ENCODE measurements at regions not wholly inside any gene's neighbourhood (a gene's known extent, or its start where the extent isn't known, plus 50 kb on each side); places are given as distances from the start of the nearest gene placed in this dataset.

DNA sequence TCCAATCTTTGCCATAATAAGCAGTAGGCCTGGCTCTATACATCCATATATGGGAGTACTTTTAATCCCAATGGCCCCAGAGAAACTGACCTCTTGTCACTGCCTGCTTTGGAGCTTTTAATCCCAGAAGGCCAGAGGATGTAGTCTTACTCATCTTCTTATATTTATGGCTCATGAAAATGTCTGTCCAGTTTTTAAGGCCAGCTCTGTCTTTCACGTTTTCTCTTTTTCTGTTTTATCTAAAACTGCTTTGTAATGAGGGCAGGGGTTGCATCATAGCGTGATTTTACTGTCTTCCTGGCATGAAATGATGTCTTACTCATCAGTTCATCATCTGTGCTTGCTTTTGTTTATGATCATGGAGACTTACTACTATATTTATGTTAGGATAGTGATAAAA is 1094.9 kb downstream of the MAT2B start:
- DNase-seq (ENCODE audit: low spot score), result no peak

DNA sequence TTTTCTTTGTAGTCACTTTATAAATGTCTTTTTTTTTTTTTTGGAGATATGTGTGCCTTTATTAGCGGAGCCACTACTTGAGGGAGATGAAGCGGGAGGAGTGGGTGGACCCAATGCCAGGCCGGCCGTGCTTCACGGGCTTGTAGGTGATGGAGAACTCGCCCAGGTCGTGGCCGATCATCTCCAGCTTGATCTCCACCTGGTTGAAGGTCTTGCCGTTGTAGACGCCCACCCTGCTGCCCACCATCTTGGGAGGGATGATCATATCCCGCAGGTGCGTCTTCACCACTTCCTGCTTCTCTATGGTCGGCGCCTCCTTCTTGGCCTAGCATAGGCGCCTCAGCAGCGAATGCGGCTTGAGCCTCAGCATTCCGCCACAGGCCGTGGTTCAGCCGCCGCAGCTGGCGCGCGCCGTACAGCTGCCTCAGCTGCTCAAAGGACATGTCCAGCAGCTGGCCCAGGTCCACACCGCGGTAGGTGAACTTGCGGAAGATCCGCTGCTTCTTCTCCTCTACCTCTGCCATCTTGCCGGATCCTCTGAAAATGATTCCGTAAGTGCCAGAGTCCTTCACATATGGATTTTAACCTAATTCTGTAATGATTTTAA is 1095.6 kb downstream of the MAT2B start:
- no peak for DNase-seq (ENCODE audit: low spot score)

DNA sequence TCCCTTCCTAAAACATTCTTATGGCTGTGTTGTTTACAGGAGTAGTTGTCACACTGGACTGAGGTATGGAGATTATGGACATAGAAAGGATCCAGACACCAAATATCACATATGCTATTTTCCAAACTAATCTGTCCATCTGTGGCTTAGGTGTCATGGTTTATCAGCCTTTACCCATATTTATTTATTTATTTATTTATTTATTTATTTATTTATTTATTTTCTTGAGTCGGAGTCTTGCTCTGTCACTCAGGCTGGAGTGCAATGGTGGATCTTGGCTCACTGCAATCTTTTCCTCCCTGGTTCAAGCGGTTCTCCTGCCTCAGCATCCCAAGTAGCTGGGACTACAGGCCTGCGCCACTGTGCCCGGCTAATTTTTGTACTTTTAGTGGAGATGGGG is 1103.1 kb downstream of the MAT2B start:
- no peak for DNase-seq (ENCODE audit: low spot score)

DNA sequence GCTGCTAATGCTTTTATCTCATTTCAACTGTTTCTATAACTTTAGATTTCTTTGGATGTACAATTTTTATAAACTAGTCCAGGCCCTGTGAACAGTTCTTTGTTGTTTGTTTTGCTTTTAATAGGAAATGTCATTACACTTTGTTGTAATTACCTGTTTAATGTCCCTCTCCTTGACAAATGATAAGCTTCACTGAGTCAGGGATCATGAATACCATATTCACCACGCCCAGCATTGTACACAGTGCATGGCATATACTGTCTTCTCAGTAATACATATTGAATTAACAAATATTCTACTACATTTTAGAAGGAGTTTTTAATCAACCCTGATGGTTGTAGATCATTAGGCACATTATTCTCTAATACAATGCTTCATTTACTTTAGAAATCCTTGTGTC is 1105.0 kb downstream of the MAT2B start:
- DNase-seq (ENCODE audit: low spot score), result no peak

DNA sequence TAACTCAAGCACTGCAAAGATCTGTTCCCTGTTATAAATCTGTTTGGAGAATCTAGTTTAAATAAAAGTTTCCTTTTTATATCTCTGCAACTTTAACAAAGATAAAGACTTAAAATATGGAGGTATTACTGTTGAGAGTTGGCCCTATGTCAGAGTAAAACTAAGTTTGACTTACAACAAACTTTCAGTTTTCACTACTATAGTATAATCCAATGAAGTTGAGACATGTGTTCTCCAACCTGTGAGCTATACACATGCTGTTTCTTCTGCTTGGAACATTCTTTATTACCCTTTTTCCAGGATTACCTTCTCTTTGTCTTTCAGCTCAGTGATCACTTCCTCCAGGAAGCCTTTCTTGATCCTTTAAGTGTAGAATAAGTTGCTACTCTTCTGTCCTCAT is 1109.3 kb downstream of the MAT2B start:
- DNase-seq (ENCODE audit: low spot score), result no peak

DNA sequence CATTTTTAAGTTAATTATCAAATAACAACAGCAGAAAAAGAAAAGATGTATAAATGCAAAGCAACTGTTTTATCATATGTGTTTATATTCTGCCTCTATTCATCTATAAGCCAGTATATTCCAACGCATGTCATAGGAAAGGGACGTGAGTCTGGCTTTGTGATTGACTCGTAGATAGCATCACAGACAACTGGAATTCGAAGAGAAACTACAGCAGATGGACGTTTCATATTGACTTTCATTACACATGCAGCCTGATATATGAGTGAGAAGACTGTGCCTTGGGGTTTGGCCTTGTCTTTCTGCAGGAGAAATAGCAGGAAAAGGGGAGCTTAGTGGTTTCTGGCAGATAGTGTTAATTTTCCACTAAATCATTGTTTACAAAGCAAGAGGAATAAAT is 1111.9 kb downstream of the MAT2B start:
- no peak for DNase-seq (ENCODE audit: low spot score)

DNA sequence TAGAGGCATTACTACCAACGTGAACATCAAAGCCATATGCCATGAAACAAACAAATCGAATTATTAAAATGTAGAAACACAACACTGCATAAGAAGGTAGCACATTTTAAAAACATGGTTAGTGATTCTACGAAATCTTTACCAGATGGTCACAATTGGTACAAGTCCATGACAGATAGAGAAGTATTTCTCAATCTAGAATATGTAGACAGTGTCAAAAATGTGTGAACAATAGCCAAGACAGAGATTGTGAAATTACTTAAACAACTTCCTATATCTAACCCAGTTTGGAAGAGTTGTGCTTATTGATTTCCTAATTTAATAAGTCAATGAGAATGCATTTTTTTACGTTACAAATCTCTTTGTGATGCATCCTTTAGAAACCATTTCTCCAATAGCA is 1121.6 kb downstream of the MAT2B start:
- DNase-seq (ENCODE audit: low spot score), result no peak

DNA sequence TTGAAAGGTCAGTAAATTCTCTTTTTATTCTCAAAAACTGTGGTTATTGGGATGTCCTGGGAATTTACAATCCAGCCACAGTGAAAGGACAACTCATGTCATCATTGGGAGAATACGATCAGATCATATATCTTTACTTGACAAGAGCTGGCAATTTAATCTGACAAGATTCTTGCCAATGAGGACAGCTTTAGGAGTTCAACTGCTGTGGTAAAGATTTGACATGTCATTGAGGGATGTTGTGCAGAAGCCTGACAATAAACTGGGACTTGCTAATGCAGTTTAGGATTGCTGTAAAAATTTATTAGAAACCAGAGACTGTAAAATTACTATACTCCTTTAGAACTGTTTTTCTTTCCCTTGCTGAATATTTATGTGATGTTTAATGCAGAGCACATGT is 1131.0 kb downstream of the MAT2B start:
- no peak for DNase-seq (ENCODE audit: low spot score)

DNA sequence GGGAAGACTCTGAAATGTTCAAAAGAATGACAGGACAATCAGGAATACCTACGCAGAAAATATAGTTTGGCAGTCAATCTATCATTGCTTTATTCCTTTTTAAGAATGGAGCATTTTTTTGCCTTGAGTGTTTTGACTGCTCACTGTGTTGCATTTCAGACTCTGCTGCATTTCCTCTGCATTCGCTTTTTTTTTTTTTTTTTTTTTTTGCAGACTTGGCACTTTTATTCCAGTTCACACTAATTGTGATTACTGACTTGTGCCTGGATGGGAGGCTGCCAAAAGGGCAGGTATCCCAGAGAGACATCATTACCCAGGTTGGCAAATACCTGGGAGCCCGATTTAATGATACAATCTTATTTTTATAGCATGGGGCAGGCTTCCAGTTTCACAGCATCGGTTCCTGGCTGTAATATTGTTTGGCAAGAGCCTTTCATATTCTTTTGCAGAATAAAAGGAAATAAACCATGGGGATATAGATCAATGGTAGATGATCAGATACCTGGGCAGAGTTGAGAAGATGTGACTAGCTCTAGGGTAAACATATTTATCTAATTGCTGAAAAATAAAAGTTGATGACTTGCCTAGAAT is 1132.6 kb downstream of the MAT2B start:
- DNase-seq (ENCODE audit: low spot score), result no peak

DNA sequence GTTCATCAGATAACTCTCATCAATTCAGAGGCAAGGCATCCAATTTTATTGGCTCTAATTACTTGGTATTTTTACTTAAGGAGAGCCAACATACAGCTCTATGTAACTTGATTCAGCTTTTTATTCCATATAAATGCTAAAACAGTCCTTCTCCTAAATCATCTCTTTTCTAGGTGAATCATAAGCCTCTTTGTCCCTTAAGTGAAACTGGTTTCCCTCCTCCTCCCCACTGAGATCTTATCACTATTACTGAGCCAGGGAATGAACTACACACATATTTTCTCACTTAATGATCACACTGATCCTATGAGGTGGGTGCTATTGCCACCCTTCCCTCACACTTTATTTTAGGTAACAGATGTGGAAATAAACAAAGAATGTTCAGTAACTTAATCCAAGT is 1143.8 kb downstream of the MAT2B start:
- no peak for DNase-seq (ENCODE audit: low spot score)

DNA sequence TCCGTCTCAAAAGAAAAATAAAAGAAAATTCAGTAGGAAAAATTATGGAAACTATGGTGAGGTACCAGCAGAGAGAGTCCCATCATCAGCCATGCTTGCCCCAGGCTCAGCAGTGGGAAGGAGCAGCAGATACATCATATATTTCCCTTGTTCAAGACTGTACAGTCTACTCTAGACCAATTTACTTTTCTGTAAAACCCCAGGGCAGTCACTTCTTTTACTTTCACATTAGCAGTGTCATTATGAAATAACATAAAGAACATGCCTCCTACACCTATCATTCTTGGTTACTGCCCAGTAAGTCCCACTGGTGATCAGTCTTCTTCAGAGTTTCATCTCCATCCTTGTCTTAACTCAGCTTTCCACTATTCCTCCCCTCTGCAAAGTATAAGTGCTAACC is 1145.0 kb downstream of the MAT2B start:
- DNase-seq (ENCODE audit: low spot score), result no peak

DNA sequence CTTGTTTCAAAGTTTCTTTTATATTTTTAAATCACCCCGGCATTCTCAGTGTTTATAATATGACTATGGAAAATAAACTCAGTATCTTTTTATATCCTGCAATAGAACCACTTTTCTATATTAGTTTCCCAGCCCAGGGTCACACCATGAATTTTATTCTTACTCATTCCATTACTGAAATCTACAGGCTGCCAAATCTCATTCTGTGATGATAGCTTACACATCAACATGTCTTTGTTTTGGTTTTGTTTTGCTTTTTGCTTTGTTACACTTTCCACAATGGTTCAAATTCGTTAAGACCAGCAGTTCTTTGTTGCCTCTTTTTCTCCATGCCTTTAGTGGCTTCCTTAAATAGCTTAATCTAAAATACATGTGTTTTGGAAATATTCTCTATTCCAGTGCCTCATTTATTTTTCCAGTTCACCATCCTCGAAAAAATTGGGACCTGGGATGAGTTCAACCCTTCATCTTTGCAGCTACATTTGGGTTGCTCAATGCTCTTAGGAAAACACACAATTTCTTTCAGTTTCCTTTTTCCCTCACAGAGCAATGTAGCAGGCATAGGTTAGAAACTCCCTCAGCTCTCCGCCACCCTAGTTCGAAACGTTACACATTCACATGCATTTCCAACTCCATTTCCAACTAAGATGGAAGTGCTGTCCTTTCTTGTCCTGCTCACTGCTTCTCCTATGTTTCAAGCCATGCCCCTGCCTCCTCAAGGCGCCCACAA is 1146.3 kb downstream of the MAT2B start:
- no peak for DNase-seq (ENCODE audit: low spot score)

DNA sequence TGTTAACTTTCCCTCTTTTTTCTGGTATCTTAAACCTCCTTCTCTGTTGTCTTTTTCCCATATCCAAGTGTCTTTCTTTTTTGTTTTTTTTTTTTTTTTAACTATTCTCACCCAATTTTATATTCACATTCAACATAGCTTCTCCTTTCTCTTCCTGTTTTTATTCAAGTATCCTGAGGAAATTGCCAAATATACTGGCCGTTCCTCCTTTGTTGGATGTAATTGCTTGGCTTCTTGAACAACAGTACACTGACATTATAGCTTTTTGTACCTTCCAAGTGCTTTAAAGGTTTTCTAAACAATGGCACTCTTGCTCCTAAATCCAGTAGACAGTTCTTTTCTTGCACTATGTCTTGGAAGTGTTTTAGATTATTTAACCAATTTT is 1146.8 kb downstream of the MAT2B start:
- DNase-seq (ENCODE audit: low spot score), result no peak

DNA sequence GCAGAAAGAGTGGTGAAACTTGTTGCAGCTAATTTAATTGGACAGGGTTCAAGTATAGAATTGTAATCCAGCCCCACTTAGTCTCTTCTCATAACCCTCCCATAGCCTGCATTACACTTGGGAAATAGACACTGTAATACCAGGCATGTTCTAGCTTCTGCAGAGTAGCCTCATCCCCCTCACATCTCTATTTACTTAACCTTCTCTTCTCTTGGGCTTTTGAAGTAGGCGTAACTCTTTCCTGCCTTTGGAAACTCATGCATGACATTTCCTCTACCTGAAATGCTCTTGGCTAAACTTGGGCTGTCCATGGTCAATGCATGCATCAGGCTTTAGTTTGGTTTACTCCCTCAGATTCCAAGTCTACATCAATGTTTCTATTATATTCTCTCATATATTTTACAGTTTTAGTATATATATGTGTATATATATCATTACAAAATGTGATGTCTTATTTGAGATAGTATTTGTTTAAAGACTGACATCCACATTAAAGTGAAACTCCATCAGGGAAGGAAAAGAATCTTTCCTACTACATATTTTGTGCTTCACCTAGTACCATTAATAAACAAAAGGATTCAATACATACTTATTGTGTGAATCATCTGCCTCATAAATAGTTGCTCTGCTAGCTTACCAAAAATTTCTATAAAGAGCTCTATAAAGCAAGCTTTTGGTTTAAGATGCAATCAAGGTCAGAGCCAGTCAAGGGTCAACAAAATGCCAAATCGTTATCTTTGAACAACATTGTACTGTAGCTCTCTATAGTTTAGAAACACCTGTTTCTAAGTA is 1158.0 kb downstream of the MAT2B start:
- DNase-seq (ENCODE audit: low spot score), result no peak

DNA sequence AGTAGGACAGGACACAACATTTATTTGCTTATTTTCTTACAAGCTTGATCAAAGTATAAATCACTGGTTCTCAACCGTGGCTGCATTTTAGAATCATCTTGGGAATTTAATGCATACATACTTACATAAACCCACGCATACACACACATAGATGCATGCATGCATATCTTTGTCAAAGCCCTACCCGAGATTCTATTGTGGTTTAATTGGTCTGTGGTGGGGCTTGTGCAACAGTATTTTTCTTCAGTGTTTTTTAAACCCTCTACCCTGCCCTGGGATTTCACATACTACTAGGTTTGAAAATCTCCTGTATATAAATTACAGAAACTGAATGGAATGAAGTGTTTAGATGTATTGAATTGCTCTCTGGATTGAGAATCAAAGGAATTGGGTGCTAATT is 1166.2 kb downstream of the MAT2B start:
- DNase-seq (ENCODE audit: low spot score), result no peak

DNA sequence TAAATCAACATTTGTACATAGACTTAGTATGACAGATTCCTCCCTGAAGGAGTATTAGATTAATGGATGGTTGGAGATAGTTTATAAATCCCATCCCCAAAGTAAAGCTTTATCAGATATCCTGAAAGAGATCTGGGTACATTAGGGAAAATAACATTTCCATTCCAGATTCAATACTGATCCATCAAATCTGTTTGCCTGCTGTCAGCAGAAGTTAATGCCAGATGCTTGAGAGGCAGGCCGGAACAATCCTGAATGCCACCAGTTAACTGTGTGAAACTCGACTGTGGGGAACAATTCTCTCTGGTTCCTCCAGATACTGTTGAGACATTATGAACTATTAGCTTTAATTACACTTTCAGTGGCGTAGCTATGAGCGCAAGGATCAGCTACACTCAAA is 1166.8 kb downstream of the MAT2B start:
- DNase-seq (ENCODE audit: low spot score), result no peak

DNA sequence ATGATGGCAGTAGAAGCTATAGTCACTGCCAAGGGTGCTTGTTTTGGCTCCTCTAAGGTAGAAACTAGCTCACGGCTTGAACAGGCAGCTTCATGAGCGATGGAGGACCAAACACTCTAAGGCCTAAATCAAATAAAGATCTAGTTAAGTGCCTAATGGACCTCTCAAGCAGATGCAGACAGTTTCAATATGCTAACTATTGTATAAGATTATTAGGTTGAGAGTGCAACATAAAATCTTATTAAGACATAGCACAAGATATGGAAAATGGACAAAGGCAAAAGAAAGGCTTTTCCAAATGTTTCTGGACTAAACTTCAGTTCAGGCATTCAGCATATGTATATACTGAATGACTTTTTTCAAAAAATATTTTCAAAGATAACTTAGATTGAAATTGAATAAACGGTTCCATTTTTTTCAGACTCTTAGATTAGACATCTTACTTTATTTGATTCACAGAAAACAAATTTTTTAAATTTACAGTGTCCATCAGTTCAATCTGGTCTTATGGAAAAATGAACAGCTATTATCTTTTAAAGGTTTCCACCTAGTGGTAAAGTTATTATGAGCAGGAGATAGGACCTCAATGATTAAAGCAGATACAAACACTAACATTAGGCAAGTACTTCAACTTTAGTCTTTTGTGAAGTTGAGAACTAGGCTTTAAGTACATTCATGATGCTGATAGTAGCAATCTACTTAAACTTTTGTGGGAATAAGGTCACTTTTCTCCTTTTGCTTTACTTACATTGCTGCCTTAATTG is 1167.7 kb downstream of the MAT2B start:
- no peak for DNase-seq (ENCODE audit: low spot score)

DNA sequence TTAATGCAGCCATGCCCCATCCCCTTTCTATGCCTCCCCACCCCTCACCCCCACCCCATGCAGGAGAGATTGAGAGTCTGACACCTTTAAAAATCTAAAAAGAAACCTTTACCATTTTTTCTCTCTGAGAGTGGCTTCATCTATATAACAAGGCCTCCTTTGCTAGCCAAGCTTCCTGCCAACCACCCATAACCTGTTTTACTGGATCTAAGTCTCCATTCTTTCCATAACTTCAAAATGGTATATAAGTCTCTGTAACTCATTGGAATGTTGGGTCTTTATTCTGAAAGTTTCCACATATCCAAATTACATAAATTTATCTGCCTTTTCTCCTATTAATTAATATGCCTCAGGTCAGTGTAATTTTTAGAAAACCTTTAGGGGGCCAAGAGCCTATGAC is 1174.0 kb downstream of the MAT2B start:
- DNase-seq (ENCODE audit: low spot score), result no peak

DNA sequence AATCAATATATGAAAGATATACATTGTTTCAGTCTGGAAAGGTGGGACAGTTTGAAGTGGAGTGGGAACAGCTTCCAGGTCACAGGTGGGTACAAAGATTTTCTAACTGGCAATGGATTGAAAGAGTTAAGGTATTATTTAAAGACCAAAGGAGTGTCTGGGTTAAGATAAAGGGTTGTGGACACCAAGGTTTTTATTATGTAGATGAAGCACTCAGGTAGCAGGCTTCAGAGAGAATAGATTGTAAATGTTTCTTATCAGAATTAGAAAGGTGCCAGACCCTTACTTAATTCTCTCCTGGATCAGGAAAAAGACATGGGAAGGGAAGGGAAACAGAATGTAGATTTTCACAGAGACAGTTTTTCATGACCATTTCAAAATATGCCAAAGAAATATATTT is 1174.8 kb downstream of the MAT2B start:
- no peak for DNase-seq (ENCODE audit: low spot score)

DNA sequence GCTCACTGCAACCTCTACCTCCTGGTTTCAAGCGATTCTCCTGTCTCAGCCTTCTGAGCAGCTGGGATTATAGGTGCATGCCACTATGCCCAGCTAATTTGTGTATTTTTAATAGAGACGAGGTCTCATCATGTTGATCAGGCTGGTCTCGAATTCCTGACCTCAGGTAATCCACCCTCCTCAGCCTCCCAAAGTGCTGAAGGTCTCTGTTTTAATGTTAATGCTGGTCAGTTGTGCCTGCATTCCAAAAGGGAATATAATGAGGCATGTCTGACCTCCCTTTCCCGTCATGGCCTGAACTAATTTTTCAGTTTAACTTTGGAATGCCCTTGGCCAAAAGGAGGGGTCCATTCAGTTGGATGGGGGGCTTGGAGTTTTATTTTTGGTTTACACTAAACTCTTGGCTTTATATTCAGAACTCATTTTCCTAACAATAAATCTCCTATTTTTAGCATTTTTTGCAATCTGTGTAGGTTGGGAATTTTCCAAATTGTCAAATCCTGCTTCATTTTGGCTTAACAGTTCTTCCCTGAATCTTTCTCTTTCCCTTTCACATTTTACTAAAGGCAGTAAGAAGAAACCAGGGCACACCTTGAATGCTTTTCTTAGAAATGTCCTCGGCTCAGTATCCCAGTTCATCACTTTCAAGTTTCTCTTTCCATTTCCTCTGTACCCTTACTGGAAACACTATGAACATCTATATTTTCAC is 1175.5 kb downstream of the MAT2B start:
- no peak for DNase-seq (ENCODE audit: low spot score)

DNA sequence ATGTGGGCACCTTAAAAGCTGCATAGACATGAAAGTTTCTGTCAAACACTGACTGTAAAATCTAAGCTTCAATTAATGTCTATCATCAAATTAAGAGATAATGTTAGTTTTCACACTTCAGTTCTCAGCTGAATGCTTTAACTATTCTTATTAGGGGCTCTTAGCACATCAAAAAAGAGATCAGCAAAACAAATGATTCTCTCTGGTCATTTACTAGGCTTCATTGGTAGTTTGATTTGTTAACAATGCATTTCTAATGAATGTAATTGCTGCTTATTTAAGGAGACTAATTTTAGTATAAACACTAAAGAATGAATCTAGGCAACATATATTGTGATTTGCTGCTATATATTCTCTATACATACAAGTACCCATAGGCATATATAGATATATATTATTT is 1182.0 kb downstream of the MAT2B start:
- no peak for DNase-seq (ENCODE audit: low spot score)

DNA sequence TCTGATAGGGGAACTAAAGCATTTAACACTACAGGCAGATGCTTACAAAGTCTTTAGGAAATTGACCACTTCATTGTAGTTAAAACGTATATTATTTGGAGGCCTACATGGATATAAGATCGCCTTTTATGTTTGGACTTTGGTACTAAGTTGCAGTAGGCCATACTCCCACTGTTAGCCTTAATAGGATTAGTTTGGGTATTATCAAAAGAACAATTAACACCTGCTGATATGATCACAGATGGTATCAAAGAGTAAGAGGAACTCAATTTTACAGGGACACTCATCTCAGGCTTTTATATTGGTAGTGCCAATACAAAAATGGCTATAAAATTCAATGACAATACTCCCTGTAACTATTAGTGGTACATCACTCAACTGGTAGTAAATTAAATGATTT is 1183.0 kb downstream of the MAT2B start:
- DNase-seq (ENCODE audit: low spot score), result no peak
